ENCODE measurements at regions not wholly inside any gene's neighbourhood (a gene's known extent, or its start where the extent isn't known, plus 50 kb on each side); places are given as distances from the start of the nearest gene placed in this dataset.

DNA sequence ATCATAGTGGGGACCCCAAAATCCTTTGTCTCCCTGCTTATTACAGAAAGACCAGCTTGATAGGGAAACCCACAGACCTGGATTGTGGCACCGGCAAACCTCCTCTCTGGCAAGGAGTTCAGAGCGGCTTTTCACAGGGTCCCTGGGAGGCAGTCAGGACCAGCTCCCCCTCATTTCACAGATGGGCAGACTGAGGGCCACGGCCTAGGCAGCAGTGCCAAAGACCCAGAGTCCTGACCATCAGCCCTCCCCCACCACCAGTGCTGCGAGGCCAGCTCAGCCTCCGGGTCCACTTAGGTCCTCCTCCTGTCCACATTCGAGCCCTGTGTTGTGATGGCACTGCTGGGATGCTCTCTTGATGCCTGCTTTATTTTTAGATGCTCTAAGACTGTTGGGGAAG, 57.2 kb downstream of the CAMK2N1 start:
- Histone ChIP-seq H3K27ac (no peak overlapping the region), H3K4me1 (no peaks in the 10 kb centered on the region), H3K36me3 (no peaks in the 10 kb centered on the region), H3K4me3 (no peak overlapping the region), H3K27me3 (no peaks in the 10 kb centered on the region), H3K9me3 (no peaks in the 10 kb centered on the region)
- TF ChIP-seq, protein P1, sequence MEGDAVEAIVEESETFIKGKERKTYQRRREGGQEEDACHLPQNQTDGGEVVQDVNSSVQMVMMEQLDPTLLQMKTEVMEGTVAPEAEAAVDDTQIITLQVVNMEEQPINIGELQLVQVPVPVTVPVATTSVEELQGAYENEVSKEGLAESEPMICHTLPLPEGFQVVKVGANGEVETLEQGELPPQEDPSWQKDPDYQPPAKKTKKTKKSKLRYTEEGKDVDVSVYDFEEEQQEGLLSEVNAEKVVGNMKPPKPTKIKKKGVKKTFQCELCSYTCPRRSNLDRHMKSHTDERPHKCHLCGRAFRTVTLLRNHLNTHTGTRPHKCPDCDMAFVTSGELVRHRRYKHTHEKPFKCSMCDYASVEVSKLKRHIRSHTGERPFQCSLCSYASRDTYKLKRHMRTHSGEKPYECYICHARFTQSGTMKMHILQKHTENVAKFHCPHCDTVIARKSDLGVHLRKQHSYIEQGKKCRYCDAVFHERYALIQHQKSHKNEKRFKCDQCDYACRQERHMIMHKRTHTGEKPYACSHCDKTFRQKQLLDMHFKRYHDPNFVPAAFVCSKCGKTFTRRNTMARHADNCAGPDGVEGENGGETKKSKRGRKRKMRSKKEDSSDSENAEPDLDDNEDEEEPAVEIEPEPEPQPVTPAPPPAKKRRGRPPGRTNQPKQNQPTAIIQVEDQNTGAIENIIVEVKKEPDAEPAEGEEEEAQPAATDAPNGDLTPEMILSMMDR (IDR thresholded peaks at IDR 0.05): no peak
- TF ChIP-seq POLR2A (IDR thresholded peaks at IDR 0.05): no peak
- WGBS (ENCODE audit: insufficient coverage, low coverage, low lambda C conversion rate, missing lambda C conversion rate): 78% methylated on average over 1 of the region's 6 CpGs
- no peak for ATAC-seq
- intact Hi-C loops (cut with DNase I): no loop called here
- DNase-seq: no peak

DNA sequence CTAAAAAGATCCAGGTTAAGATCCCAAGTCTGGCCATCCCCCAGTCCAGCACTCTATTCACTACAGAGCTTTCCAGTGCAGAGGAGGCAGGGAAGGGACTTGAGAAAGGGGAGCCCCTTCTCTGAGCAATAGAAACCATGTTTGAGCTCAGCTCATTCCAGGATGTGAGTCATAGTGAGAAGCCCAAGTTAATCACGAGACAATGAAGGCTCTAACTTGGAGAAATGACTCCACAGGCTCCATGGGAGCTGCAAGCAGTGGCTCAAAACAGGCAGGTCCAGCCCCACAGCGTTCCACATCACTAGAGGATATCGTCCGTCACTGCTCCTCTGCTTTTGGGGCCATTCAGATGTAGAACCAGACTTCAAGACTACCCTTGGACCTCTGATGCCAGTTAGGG, 59.1 kb downstream of the CAMK2N1 start:
- Histone ChIP-seq H3K27me3 (no peaks in the 10 kb centered on the region), H3K9me3 (peaks cover 0 to 6% (median 0%) of the 10 kb centered on the region in 4 donors), H3K4me3 (no peak overlapping the region), H3K36me3 (no peaks in the 10 kb centered on the region), H3K27ac (no peak overlapping the region), H3K4me1 (no peaks in the 10 kb centered on the region)
- DNase-seq (peak in 1 of 3 donors; percentile 11), ATAC-seq (no peak)
- intact Hi-C loops (cut with DNase I): no loop called here
- TF ChIP-seq POLR2A (IDR thresholded peaks at IDR 0.05): no peak
- TF ChIP-seq, protein P1 (IDR thresholded peaks at IDR 0.05): no peak
- WGBS (ENCODE audit: insufficient coverage, low coverage, low lambda C conversion rate, missing lambda C conversion rate): 0% methylated on average over 1 of the region's 4 CpGs

DNA sequence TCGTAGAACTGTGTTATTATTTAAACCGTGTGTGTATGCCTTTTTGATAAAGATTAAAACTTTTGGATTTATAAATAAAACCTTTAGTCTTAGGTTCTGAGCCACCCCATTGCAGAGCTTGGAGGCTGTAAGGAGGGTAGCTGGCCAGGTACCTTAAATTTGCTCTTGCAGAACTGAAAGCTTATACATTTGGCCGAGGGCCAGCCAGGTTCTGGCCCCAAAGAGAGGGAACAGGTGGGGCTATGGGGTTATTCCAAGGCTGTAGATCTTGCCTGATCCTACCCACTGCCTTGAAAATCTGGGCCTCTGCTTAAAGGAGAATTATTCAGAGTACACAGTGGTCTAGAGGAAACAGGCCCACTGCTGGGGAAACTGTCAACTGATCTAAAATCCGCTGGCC, 59.6 kb downstream of the CAMK2N1 start:
- DNase-seq: peak in 1 of 3 donors; percentile 29

DNA sequence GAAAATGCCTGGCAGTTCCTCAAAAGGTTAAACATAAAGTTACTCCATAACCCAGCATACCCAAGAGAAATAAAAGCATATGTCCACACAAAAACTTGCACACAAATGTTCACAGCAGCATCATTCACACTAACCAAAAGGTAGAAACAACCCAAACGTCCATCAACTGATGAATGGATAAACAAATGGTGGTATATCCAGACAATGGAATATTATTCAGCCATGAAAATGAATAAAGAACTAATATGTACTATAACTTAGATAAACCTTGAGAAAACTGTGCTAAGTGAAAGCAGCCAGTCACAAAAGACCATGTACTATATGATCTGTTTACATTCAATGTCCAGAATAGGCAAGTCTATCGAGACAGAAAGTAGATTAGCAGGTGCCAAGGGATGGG, 60.4 kb downstream of the CAMK2N1 start:
- Histone ChIP-seq H3K27me3 (no peaks in the 10 kb centered on the region), H3K4me3 (no peak overlapping the region), H3K36me3 (no peaks in the 10 kb centered on the region), H3K9me3 (peaks cover 0 to 6% (median 0%) of the 10 kb centered on the region in 4 donors), H3K4me1 (no peaks in the 10 kb centered on the region), H3K27ac (no peak overlapping the region)
- ATAC-seq (no peak), DNase-seq (no peak)
- 43% methylated on average over 2 of the region's 2 CpGs for WGBS (ENCODE audit: insufficient coverage, low coverage, low lambda C conversion rate, missing lambda C conversion rate)
- intact Hi-C loops (cut with DNase I): no loop called here
- no peak for TF ChIP-seq POLR2A (IDR thresholded peaks at IDR 0.05)

More for the DNA sequence above, 59.6 kb downstream of the CAMK2N1 start:
- no peaks in the 10 kb centered on the region for H3K36me3 ChIP-seq
- no peak for ATAC-seq
- no peak overlapping the region for H3K4me3 ChIP-seq
- peaks cover 0 to 6% (median 0%) of the 10 kb centered on the region in 4 donors for H3K9me3 ChIP-seq
- H3K4me1 ChIP-seq: no peaks in the 10 kb centered on the region
- no peaks in the 10 kb centered on the region for H3K27me3 ChIP-seq
- intact Hi-C loops (cut with DNase I): no loop called here
- H3K27ac ChIP-seq: no peak overlapping the region
- TF ChIP-seq POLR2A (IDR thresholded peaks at IDR 0.05): no peak
- TF ChIP-seq, protein P1 (IDR thresholded peaks at IDR 0.05): no peak
- WGBS (ENCODE audit: insufficient coverage, low coverage, low lambda C conversion rate, missing lambda C conversion rate): 38% methylated on average over 4 of the region's 4 CpGs

DNA sequence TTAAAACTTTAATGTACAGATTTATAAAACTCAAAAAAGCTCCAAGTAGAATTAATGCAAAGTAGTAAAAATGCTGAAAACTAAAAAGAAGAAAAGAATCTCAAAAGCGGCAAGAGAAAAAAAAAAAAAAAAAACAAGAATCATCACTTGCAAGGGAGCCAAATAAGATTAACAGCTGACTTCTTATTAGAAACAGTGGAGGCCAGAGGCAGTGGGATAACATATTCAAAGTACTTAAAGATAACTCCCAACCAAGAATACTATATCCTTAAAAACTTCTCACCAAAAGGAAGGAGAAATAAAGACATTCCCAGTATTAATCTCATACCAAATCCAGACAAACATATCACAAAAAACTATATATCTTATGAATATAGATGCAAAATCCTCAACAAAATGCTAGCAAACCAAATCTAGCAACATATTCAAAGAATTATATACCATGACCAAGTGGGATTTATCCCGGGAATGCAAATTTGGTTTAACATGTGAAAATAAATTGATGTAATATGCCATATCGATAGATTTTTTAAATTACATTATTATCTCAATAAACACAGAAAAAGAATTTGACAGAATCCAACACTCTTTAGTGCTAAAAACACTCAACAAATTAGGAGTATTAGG, 62.7 kb downstream of the CAMK2N1 start:
- no peak for ATAC-seq
- intact Hi-C loops (cut with DNase I): no loop called here
- H3K27ac ChIP-seq: no peak overlapping the region
- no peaks in the 10 kb centered on the region for H3K4me1 ChIP-seq
- H3K27me3 ChIP-seq: no peaks in the 10 kb centered on the region
- DNase-seq: no peak
- 76% methylated on average over 3 of the region's 3 CpGs for whole genome bisulfite sequencing (ENCODE audit: insufficient coverage, low coverage, low lambda C conversion rate, missing lambda C conversion rate)
- H3K36me3 ChIP-seq: no peaks in the 10 kb centered on the region
- no peak overlapping the region for H3K4me3 ChIP-seq
- TF ChIP-seq, protein P1 (IDR thresholded peaks at IDR 0.05): no peak
- TF ChIP-seq POLR2A (IDR thresholded peaks at IDR 0.05): no peak
- peaks cover 0 to 6% (median 0%) of the 10 kb centered on the region in 4 donors for H3K9me3 ChIP-seq
